Endodermal cell (in vitro differentiated cells): ENCODE measurements at regions not wholly inside any gene's neighbourhood (a gene's known extent, or its start where the extent isn't known, plus 50 kb on each side); places are given as distances from the start of the nearest gene placed in this dataset.

Source experiments
- DNase-seq: peaks from one replicate; pipeline ENCODE4 v3.0.0-alpha.2; 2017
- H3K27ac ChIP-seq: 2 replicates; pipeline ENCODE4 v1.5.1; 2013; ENCODE audit warnings: mild to moderate bottlenecking, low read depth, low read length, moderate library complexity
- H3K27me3 ChIP-seq: 2 replicates; pipeline ENCODE4 v1.6.1; 2013; ENCODE audit warnings: mild to moderate bottlenecking, low read length, moderate library complexity; ENCODE audit not compliant: insufficient read depth, control insufficient read depth, poor library complexity, severe bottlenecking
- H3K36me3 ChIP-seq: 2 replicates; pipeline ENCODE4 v1.7.0; 2013; ENCODE audit warnings: mild to moderate bottlenecking, low read length, moderate library complexity; ENCODE audit not compliant: control insufficient read depth, insufficient read depth
- H3K4me1 ChIP-seq: one replicate; pipeline ENCODE4 v1.7.0; 2013; ENCODE audit warnings: low read length; ENCODE audit not compliant: control insufficient read depth, insufficient read depth
- H3K4me3 ChIP-seq: 2 replicates; pipeline ENCODE4 v1.5.1; 2013; ENCODE audit warnings: mild to moderate bottlenecking, low read length, moderate library complexity
- H3K9ac ChIP-seq: 2 replicates; pipeline ENCODE4 v1.6.1; 2013; ENCODE audit warnings: mild to moderate bottlenecking, low read length, moderate library complexity; ENCODE audit not compliant: poor library complexity, severe bottlenecking; ENCODE audit errors: extremely low read depth
- H3K9me3 ChIP-seq: 2 replicates; pipeline ENCODE4 v1.6.1; 2013; ENCODE audit warnings: mild to moderate bottlenecking, low read length, moderate library complexity; ENCODE audit not compliant: control insufficient read depth
- H3K27ac Mint-ChIP-seq: 2 replicates; pipeline ENCODE4 v1.8.0; 2020; ENCODE audit warnings: mixed read lengths
- H3K27me3 Mint-ChIP-seq: 2 replicates; pipeline ENCODE4 v1.8.0; 2021; ENCODE audit warnings: mild to moderate bottlenecking, mixed read lengths; ENCODE audit not compliant: insufficient read depth
- H3K36me3 Mint-ChIP-seq: 2 replicates; pipeline ENCODE4 v1.8.0; 2020; ENCODE audit warnings: low read depth, mixed read lengths
- H3K4me1 Mint-ChIP-seq: 2 replicates; pipeline ENCODE4 v1.8.0; 2020; ENCODE audit warnings: mixed read lengths
- H3K4me3 Mint-ChIP-seq: 2 replicates; pipeline ENCODE4 v1.8.0; 2020; ENCODE audit warnings: mild to moderate bottlenecking, moderate library complexity, mixed read lengths
- H3K9me3 Mint-ChIP-seq: 2 replicates; pipeline ENCODE4 v1.8.0; 2020; ENCODE audit warnings: mild to moderate bottlenecking, mixed read lengths
- CTCF ChIP-seq: fragments of 200-600 bp; sonication (generic); conservative IDR thresholded peaks from 2 replicates; pipeline ENCODE4 v1.5.0; 2021; ENCODE audit warnings: antibody characterized with exemption, mild to moderate bottlenecking
- WGBS, 2 experiments: methylation state at CpG; one replicate each; pipeline versions ENCODE4 v1.1.5 to v1.1.7; 2013; ENCODE audit warnings: missing lambda C conversion rate in 2 of 2, mixed read lengths in 1 of 2; ENCODE audit not compliant: insufficient coverage in 1 of 2, insufficient read length in 1 of 2; 5-methylcytosine and 5-hydroxymethylcytosine counted together

- H3K27me3 Mint-ChIP-seq = peaks cover 7% of the 10 kb centered on the region
- H3K4me1 Mint-ChIP-seq = no peaks in the 10 kb centered on the region
- H3K4me3 Mint-ChIP-seq = no peak overlapping the region
- DNase-seq = no peak
- no peaks in the 10 kb centered on the region for H3K27me3 ChIP-seq
- no peak overlapping the region for H3K9ac ChIP-seq
- H3K36me3 Mint-ChIP-seq = no peaks in the 10 kb centered on the region
- no peak overlapping the region for H3K27ac ChIP-seq
- 91 to 95% methylated on average over 4 to 8 of the region's 8 CpGs for WGBS, 2 experiments
- H3K36me3 ChIP-seq = no peaks in the 10 kb centered on the region
- no peak for TF ChIP-seq CTCF
- no peaks in the 10 kb centered on the region for H3K4me1 ChIP-seq
- no peak overlapping the region for H3K27ac Mint-ChIP-seq
- H3K9me3 ChIP-seq = no peaks in the 10 kb centered on the region
- peaks cover 1% of the 10 kb centered on the region for H3K9me3 Mint-ChIP-seq
- no peak overlapping the region for H3K4me3 ChIP-seq
These were observed 163.3 kb downstream of the URI1 start for GRCh38 chr19:30105316-30105715.

GRCh38 chr19:30105727-30106126 is 163.7 kb downstream of the URI1 start:
- no peaks in the 10 kb centered on the region for H3K27me3 ChIP-seq
- whole genome bisulfite sequencing, 2 experiments = 85 to 93% methylated on average over 6 of the region's 6 CpGs
- no peaks in the 10 kb centered on the region for H3K36me3 ChIP-seq
- no peaks in the 10 kb centered on the region for H3K4me1 ChIP-seq
- no peaks in the 10 kb centered on the region for H3K9me3 Mint-ChIP-seq
- H3K27ac Mint-ChIP-seq = no peak overlapping the region
- no peak overlapping the region for H3K27ac ChIP-seq
- TF ChIP-seq CTCF = no peak
- no peak overlapping the region for H3K4me3 ChIP-seq
- no peak for DNase-seq
- no peaks in the 10 kb centered on the region for H3K4me1 Mint-ChIP-seq
- peaks cover 5% of the 10 kb centered on the region for H3K27me3 Mint-ChIP-seq
- no peak overlapping the region for H3K4me3 Mint-ChIP-seq
- H3K9me3 ChIP-seq = no peaks in the 10 kb centered on the region
- H3K36me3 Mint-ChIP-seq = no peaks in the 10 kb centered on the region
- no peak overlapping the region for H3K9ac ChIP-seq

GRCh38 chr19:30106417-30107095 is 164.5 kb downstream of the URI1 start:
- TF ChIP-seq CTCF = no peak

More at GRCh38 chr19:30106417-30107095, 164.5 kb downstream of the URI1 start:
- H3K4me1 Mint-ChIP-seq = no peaks in the 10 kb centered on the region
- Histone ChIP-seq H3K27me3 (no peaks in the 10 kb centered on the region), H3K9ac (no peak overlapping the region), H3K4me3 (no peak overlapping the region), H3K9me3 (no peaks in the 10 kb centered on the region), H3K36me3 (no peaks in the 10 kb centered on the region), H3K4me1 (no peaks in the 10 kb centered on the region), H3K27ac (no peak overlapping the region)
- H3K9me3 Mint-ChIP-seq = no peaks in the 10 kb centered on the region
- no peaks in the 10 kb centered on the region for H3K36me3 Mint-ChIP-seq
- DNase-seq = no peak
- H3K27me3 Mint-ChIP-seq = peaks cover 4% of the 10 kb centered on the region
- no peak overlapping the region for H3K27ac Mint-ChIP-seq
- WGBS, 2 experiments = 91 to 98% methylated on average over 7 to 11 of the region's 11 CpGs
- H3K4me3 Mint-ChIP-seq = no peak overlapping the region
